Sigmoid colon (tissue), 3 donors: ENCODE measurements at regions not wholly inside any gene's neighbourhood (a gene's known extent, or its start where the extent isn't known, plus 50 kb on each side); places are given as distances from the start of the nearest gene placed in this dataset.

Experiments used
- CTCF ChIP-seq, 4 experiments: fragments of 450-650 bp in 3 of 4; fragments of 200-600 bp in 1 of 4; IDR thresholded peaks; one replicate each; pipeline ENCODE4 v1.5.1; 2016 to 2019; ENCODE audit warnings: antibody characterized with exemption in 4 of 4, mild to moderate bottlenecking in 3 of 4, moderate library complexity in 2 of 4
- POLR2A ChIP-seq, 2 donors: fragments of 450-650 bp; IDR thresholded peaks; one replicate each; pipeline ENCODE4 v1.6.1; 2016; ENCODE audit warnings: antibody characterized with exemption in 2 of 2, mild to moderate bottlenecking in 2 of 2, moderate library complexity in 2 of 2

GRCh38 chr11:123292647-123293046 lies 97.6 kb upstream of the CLMP start:
- no peak for TF ChIP-seq CTCF (IDR thresholded peaks at IDR 0.05)
- TF ChIP-seq POLR2A (IDR thresholded peaks at IDR 0.05), result no peak
